ENCODE measurements at regions not wholly inside any gene's neighbourhood (a gene's known extent, or its start where the extent isn't known, plus 50 kb on each side); places are given as distances from the start of the nearest gene placed in this dataset.
A peak's percentile ranks its signal among the peaks of the same experiment; 100 is the strongest.

DNA sequence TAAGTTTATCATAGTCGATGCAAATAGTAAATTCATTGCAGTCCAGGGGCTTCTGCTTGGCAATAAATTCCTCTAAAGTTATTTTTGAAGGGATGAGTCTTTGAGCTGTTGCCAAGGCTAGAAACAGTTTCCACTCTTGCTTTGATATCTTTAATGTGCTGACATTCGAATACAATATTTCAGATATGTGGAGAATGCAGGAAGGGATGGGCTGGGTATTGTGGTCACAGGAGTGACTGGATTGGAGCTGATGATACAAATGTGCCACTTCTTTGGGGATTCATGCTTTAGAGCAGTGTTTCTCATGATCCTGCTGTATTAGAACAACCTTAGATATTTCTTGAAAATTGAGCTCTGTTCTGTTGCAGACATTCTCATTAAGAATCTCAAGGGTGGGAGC, 139.0 kb downstream of the PRDM13 start:
- H3K27ac ChIP-seq: no peak overlapping the region
- TF ChIP-seq, protein P1, sequence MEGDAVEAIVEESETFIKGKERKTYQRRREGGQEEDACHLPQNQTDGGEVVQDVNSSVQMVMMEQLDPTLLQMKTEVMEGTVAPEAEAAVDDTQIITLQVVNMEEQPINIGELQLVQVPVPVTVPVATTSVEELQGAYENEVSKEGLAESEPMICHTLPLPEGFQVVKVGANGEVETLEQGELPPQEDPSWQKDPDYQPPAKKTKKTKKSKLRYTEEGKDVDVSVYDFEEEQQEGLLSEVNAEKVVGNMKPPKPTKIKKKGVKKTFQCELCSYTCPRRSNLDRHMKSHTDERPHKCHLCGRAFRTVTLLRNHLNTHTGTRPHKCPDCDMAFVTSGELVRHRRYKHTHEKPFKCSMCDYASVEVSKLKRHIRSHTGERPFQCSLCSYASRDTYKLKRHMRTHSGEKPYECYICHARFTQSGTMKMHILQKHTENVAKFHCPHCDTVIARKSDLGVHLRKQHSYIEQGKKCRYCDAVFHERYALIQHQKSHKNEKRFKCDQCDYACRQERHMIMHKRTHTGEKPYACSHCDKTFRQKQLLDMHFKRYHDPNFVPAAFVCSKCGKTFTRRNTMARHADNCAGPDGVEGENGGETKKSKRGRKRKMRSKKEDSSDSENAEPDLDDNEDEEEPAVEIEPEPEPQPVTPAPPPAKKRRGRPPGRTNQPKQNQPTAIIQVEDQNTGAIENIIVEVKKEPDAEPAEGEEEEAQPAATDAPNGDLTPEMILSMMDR (IDR thresholded peaks at IDR 0.05; ENCODE audit: low read depth, low read length): no peak
- H3K36me3 ChIP-seq: no peaks in the 10 kb centered on the region
- H3K4me1 ChIP-seq (ENCODE audit: low read depth): no peaks in the 10 kb centered on the region
- peak in 1 of 2 donors; percentile 6 for DNase-seq (ENCODE audit: low read depth in 1 of 2, low spot score in 1 of 2)
- no peaks in the 10 kb centered on the region for H3K9me3 ChIP-seq (ENCODE audit: low read depth)
- H3K27me3 ChIP-seq: peaks cover 43% of the 10 kb centered on the region
- H3K4me3 ChIP-seq: no peak overlapping the region

DNA sequence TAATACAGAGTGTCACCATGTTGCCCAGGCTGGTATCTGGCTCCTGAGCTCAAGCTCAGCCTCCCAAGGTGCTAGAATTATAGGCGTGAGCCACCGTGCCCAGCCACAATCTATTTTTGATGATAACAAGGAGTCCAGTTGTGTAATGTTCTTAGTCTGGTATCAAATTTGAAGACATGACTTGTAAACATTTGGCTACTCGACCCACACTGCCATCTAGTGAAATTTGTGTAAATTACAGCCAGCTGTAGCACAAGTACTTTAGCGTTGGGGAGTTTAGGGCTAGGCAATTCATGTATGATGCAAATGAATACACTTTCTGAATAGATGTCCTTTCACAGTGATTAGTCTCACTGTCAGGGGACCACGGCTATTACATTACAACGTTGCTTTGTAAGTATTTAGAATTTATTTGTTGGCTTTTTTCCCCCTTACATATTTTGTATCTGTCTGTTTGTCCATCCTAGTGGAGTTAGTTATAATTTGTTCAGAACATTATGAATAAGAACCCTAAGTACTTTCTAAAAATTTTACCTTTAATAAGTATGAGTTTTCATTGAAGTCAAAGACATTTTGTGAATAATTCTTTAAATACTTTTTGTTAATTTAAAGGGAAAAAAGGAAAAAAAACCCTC, 139.7 kb downstream of the PRDM13 start:
- H3K27me3 ChIP-seq: peaks cover 39% of the 10 kb centered on the region
- H3K4me3 ChIP-seq: no peak overlapping the region
- H3K27ac ChIP-seq: no peak overlapping the region
- H3K9me3 ChIP-seq (ENCODE audit: low read depth): no peaks in the 10 kb centered on the region
- TF ChIP-seq, protein P1 (IDR thresholded peaks at IDR 0.05; ENCODE audit: low read depth, low read length): peak; percentile 81
- H3K36me3 ChIP-seq: no peaks in the 10 kb centered on the region
- peak; percentile 71 to 85 for DNase-seq (ENCODE audit: low read depth in 1 of 2, low spot score in 1 of 2)
- H3K4me1 ChIP-seq (ENCODE audit: low read depth): no peaks in the 10 kb centered on the region

DNA sequence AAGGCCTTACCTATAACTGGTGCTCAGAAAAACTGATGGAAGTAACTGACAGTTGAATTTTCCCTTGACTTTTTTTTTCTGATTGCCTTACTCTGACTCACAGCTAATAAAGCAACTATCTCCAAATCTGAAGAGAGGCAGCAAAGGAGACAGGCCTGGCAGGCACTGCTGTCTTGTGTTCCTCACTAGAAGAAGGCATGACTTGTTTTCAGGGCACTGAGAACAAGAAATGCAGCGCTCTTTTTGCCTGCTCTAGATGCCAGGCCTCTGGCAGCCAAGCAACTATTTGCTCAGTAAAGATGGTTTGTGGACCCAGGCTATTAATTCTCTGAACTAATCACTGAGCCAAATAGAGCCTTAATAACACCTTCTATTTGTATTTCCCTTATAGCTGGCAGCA, 155.1 kb downstream of the PRDM13 start:
- Histone ChIP-seq H3K9me3 (ENCODE audit: low read depth) (no peaks in the 10 kb centered on the region), H3K27me3 (peaks cover 3% of the 10 kb centered on the region), H3K27ac (no peak overlapping the region), H3K4me3 (no peak overlapping the region), H3K36me3 (no peaks in the 10 kb centered on the region), H3K4me1 (ENCODE audit: low read depth) (no peaks in the 10 kb centered on the region)
- no peak for DNase-seq (ENCODE audit: low read depth in 1 of 2, low spot score in 1 of 2)
- TF ChIP-seq, protein P1 (IDR thresholded peaks at IDR 0.05; ENCODE audit: low read depth, low read length): no peak

DNA sequence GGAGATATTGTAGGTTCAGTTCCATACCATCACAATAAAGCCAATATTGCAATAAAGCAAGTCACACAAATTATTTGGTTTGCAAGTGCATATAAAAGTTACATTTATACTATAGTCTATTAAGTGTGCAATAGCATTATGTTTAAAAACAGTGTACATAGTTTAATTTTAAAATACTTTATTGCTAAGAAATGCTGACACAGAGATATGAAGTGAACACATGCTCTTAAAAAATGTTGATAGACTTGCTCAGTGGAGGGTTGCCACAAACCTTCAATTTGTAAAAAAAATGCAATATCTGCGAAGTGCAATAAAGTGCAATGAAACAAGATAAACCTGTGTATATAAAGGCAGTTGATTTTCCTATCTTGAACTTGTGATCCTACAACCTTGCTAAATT, 161.5 kb downstream of the PRDM13 start:
- H3K4me1 ChIP-seq (ENCODE audit: low read depth): no peaks in the 10 kb centered on the region
- no peak for DNase-seq (ENCODE audit: low read depth in 1 of 2, low spot score in 1 of 2)
- H3K36me3 ChIP-seq: no peaks in the 10 kb centered on the region
- H3K27ac ChIP-seq: no peak overlapping the region
- H3K4me3 ChIP-seq: no peak overlapping the region
- H3K27me3 ChIP-seq: no peaks in the 10 kb centered on the region
- TF ChIP-seq, protein P1 (IDR thresholded peaks at IDR 0.05; ENCODE audit: low read depth, low read length): no peak
- H3K9me3 ChIP-seq (ENCODE audit: low read depth): no peaks in the 10 kb centered on the region

DNA sequence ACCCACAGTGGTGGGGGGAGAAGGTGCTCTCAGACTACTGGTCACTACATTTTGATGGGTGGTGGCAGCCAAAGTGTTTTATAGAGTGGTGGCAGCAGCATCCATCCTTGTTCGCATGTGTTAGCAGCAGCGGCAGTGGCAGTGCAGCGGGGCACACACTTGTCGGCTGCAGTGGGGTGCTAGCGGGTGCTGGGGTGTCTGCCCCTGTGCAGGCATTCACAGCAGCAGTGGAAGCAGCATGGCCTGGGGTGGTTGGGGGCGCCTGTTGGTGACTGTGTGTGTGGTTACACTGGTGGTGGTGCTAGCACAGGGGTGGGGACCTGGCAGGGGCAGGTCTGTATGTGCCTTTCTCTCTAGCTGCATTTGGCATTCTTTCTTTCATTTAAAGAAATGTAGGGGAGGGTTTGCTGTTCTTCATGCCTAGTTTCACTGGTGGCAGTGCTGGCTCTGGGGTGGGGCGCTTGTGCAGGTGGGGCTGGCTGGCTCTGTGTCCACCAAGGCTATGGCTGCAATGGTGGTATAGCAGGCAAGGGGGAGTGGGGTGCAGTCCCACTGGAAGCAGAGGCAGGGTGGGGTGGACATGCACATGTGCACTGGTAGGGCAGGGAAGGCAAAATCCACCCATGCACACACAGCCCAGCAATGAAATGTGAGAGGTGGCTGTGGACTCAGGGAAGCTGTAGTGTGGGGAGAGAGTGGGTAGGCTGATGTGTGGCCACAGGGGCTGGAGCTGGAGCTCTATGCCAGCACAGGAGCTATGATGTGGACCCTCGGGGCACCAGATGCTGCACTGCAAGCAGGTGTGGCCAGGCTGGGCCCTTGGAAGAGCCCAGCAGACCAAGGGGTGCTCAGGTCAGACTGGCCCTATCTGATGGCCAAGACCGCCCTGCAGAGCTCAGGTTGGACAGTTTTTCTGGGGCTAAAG, 173.3 kb downstream of the PRDM13 start:
- H3K27me3 ChIP-seq: no peaks in the 10 kb centered on the region
- no peak overlapping the region for H3K27ac ChIP-seq
- H3K4me1 ChIP-seq (ENCODE audit: low read depth): no peaks in the 10 kb centered on the region
- TF ChIP-seq, protein P1 (IDR thresholded peaks at IDR 0.05; ENCODE audit: low read depth, low read length): no peak
- DNase-seq (ENCODE audit: low read depth in 1 of 2, low spot score in 1 of 2): no peak
- H3K4me3 ChIP-seq: no peak overlapping the region
- H3K9me3 ChIP-seq (ENCODE audit: low read depth): no peaks in the 10 kb centered on the region
- no peaks in the 10 kb centered on the region for H3K36me3 ChIP-seq

Data from cardiac muscle cell (in vitro differentiated cells and primary cell).